HL-60 (cell line): ENCODE measurements at regions not wholly inside any gene's neighbourhood (a gene's known extent, or its start where the extent isn't known, plus 50 kb on each side); places are given as distances from the start of the nearest gene placed in this dataset.

ENCODE experiments used
- DNase-seq, 2 experiments: peaks; one replicate each; pipeline ENCODE4 v3.0.0-alpha.2; 2010 to 2020; ENCODE audit warnings: low read depth in 1 of 2, low spot score in 1 of 2
- H3K27ac ChIP-seq: fragments of 250-450 bp; sonication (Bioruptor Pico); replicated peaks from 2 replicates; pipeline ENCODE4 v1.5.1; 2020; ENCODE audit warnings: mild to moderate bottlenecking, moderate library complexity
- H3K27me3 ChIP-seq: fragments of 250-450 bp; sonication (Bioruptor Pico); 2 replicates; pipeline ENCODE4 v1.5.1; 2021; ENCODE audit warnings: mild to moderate bottlenecking, moderate library complexity; ENCODE audit not compliant: insufficient read depth, poor library complexity, severe bottlenecking
- H3K4me3 ChIP-seq: replicated peaks from 2 replicates; pipeline ENCODE4 v1.5.1; 2011; ENCODE audit warnings: mild to moderate bottlenecking, control low read depth, low read length; ENCODE audit not compliant: insufficient read depth
- GABPA ChIP-seq: IDR thresholded peaks from 2 replicates; pipeline ENCODE4 v1.6.1; 2012; ENCODE audit warnings: low read depth
- POLR2AphosphoS5 ChIP-seq: IDR thresholded peaks from 2 replicates; pipeline ENCODE4 v1.6.1; 2012; ENCODE audit warnings: low read depth
- SPI1 ChIP-seq: IDR thresholded peaks from 2 replicates; pipeline ENCODE4 v1.6.1; 2012; ENCODE audit warnings: low read depth, mild to moderate bottlenecking, borderline replicate concordance
- TF ChIP-seq, protein P1 (sequence below): IDR thresholded peaks from one replicate; pipeline ENCODE4 v1.5.1; 2011; ENCODE audit warnings: low read length, control low read depth, inconsistent platforms; ENCODE audit not compliant: insufficient read depth
- TF ChIP-seq, protein P2 (sequence below): IDR thresholded peaks from 2 replicates; pipeline ENCODE4 v1.6.1; 2012; ENCODE audit warnings: low read depth; ENCODE audit not compliant: insufficient replicate concordance

DNA sequence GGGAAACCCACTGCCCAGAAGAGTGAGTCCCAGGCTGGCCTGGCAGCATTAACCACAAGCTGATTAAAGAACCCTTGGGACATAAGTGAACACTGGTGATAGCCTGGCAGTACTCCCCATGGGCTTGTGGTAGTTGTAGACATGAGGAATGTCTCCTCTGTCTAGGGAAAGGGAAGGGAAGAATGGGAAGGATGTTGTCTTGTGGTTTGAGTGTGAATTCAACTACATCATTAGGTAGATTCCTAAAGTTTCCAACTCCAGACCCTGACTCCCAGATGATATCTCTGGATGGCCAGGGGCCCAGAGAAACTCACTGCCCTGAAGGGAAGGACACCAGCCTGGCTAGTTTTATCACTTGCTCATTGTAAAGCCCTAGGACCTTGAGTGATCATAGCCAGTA lies 1012.4 kb upstream of the COX7C start:
- no peaks in the 10 kb centered on the region for H3K27me3 ChIP-seq
- no peak for DNase-seq
- TF ChIP-seq SPI1 (no peak), GABPA (no peak), POLR2AphosphoS5 (no peak)
- TF ChIP-seq, protein P1, sequence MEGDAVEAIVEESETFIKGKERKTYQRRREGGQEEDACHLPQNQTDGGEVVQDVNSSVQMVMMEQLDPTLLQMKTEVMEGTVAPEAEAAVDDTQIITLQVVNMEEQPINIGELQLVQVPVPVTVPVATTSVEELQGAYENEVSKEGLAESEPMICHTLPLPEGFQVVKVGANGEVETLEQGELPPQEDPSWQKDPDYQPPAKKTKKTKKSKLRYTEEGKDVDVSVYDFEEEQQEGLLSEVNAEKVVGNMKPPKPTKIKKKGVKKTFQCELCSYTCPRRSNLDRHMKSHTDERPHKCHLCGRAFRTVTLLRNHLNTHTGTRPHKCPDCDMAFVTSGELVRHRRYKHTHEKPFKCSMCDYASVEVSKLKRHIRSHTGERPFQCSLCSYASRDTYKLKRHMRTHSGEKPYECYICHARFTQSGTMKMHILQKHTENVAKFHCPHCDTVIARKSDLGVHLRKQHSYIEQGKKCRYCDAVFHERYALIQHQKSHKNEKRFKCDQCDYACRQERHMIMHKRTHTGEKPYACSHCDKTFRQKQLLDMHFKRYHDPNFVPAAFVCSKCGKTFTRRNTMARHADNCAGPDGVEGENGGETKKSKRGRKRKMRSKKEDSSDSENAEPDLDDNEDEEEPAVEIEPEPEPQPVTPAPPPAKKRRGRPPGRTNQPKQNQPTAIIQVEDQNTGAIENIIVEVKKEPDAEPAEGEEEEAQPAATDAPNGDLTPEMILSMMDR, result no peak
- TF ChIP-seq, protein P2, sequence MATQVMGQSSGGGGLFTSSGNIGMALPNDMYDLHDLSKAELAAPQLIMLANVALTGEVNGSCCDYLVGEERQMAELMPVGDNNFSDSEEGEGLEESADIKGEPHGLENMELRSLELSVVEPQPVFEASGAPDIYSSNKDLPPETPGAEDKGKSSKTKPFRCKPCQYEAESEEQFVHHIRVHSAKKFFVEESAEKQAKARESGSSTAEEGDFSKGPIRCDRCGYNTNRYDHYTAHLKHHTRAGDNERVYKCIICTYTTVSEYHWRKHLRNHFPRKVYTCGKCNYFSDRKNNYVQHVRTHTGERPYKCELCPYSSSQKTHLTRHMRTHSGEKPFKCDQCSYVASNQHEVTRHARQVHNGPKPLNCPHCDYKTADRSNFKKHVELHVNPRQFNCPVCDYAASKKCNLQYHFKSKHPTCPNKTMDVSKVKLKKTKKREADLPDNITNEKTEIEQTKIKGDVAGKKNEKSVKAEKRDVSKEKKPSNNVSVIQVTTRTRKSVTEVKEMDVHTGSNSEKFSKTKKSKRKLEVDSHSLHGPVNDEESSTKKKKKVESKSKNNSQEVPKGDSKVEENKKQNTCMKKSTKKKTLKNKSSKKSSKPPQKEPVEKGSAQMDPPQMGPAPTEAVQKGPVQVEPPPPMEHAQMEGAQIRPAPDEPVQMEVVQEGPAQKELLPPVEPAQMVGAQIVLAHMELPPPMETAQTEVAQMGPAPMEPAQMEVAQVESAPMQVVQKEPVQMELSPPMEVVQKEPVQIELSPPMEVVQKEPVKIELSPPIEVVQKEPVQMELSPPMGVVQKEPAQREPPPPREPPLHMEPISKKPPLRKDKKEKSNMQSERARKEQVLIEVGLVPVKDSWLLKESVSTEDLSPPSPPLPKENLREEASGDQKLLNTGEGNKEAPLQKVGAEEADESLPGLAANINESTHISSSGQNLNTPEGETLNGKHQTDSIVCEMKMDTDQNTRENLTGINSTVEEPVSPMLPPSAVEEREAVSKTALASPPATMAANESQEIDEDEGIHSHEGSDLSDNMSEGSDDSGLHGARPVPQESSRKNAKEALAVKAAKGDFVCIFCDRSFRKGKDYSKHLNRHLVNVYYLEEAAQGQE, result no peak
- no peak overlapping the region for H3K27ac ChIP-seq
- no peak overlapping the region for H3K4me3 ChIP-seq

DNA sequence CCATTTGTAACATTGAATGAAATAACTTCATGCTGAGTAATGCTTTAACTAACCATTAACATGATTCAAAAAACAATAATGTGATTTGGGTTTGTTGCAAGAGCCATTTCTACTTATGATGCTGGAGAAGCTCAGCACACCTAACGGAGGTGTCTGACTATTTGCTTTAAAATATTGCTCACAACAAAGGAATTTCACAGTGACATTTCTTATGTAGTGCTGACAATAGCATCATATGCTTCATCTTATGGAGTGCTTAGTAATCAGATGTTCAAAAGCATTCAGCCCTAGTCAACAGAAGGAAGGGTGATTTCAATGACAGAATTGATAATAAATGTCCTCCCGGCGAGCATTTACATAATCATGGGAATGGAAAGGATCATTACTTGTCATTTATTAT lies 1003.3 kb upstream of the COX7C start:
- Histone ChIP-seq H3K27me3 (no peaks in the 10 kb centered on the region), H3K4me3 (no peak overlapping the region), H3K27ac (no peak overlapping the region)
- DNase-seq, result no peak
- TF ChIP-seq POLR2AphosphoS5 (no peak), SPI1 (no peak), GABPA (no peak)
- TF ChIP-seq, protein P2, result no peak
- TF ChIP-seq, protein P1, result no peak

DNA sequence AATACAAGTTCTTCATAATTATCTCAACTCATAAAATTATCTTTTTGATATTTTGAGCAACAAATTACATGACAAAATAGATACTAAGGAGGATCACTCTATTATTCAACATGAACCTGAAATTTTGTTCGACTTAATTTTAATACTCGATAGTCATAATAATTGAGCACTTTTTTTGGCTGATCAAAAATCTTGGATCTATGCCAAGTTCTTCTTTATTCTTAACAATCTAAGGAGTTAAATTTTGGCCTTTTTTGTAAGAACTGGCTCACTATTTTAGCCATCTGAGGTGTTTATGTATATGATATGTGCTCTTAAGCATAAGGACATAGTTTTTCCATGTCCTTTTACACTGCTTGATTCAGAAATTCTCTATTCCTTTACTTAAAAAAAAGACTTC lies 996.1 kb upstream of the COX7C start:
- Histone ChIP-seq H3K27ac (no peak overlapping the region), H3K4me3 (no peak overlapping the region), H3K27me3 (no peaks in the 10 kb centered on the region)
- DNase-seq, result no peak
- TF ChIP-seq GABPA, result no peak
- TF ChIP-seq POLR2AphosphoS5, result no peak
- no peak for TF ChIP-seq SPI1
- TF ChIP-seq, protein P1, result no peak
- TF ChIP-seq, protein P2, result no peak
